ENCODE measurements at regions not wholly inside any gene's neighbourhood (a gene's known extent, or its start where the extent isn't known, plus 50 kb on each side); places are given as distances from the start of the nearest gene placed in this dataset.

- DNase-seq (ENCODE audit: low spot score), result no peak
- TF ChIP-seq CTCF (IDR thresholded peaks at IDR 0.05), result no peak
- Histone ChIP-seq H3K27ac (no peak overlapping the region), H3K4me3 (no peak overlapping the region)
Observed at GRCh38 chr22:49026494-49027367, 800.9 kb downstream of the BRD1 start.

- Histone ChIP-seq H3K4me3 (no peak overlapping the region), H3K27ac (no peak overlapping the region)
- no peak for TF ChIP-seq CTCF (IDR thresholded peaks at IDR 0.05)
- DNase-seq (ENCODE audit: low spot score), result no peak
Observed at GRCh38 chr22:49025791-49026493, 801.7 kb downstream of the BRD1 start.

- no peak overlapping the region for H3K27ac ChIP-seq
- TF ChIP-seq CTCF (IDR thresholded peaks at IDR 0.05), result no peak
- DNase-seq (ENCODE audit: low spot score), result no peak
- H3K4me3 ChIP-seq, result no peak overlapping the region
Observed at GRCh38 chr22:49024775-49025440, 802.8 kb downstream of the BRD1 start.

GRCh38 chr22:49023879-49024774 lies 803.5 kb downstream of the BRD1 start:
- Histone ChIP-seq H3K27ac (no peak overlapping the region), H3K4me3 (no peak overlapping the region)
- no peak for TF ChIP-seq CTCF (IDR thresholded peaks at IDR 0.05)
- DNase-seq (ENCODE audit: low spot score), result no peak

GRCh38 chr22:49023161-49023878 lies 804.4 kb downstream of the BRD1 start:
- Histone ChIP-seq H3K27ac (no peak overlapping the region), H3K4me3 (no peak overlapping the region)
- DNase-seq (ENCODE audit: low spot score), result no peak
- no peak for TF ChIP-seq CTCF (IDR thresholded peaks at IDR 0.05)

- no peak for TF ChIP-seq CTCF (IDR thresholded peaks at IDR 0.05)
- no peak overlapping the region for H3K4me3 ChIP-seq
- no peak overlapping the region for H3K27ac ChIP-seq
- no peak for DNase-seq (ENCODE audit: low spot score)
Observed at GRCh38 chr22:49022816-49023160, 804.9 kb downstream of the BRD1 start.
